ENCODE measurements at regions not wholly inside any gene's neighbourhood (a gene's known extent, or its start where the extent isn't known, plus 50 kb on each side); places are given as distances from the start of the nearest gene placed in this dataset.
"Not testable (repeated sequence)": the region's sequence is repeated elsewhere in the genome, so short reads cannot be mapped to it uniquely, and the experiment has no call there.

DNA sequence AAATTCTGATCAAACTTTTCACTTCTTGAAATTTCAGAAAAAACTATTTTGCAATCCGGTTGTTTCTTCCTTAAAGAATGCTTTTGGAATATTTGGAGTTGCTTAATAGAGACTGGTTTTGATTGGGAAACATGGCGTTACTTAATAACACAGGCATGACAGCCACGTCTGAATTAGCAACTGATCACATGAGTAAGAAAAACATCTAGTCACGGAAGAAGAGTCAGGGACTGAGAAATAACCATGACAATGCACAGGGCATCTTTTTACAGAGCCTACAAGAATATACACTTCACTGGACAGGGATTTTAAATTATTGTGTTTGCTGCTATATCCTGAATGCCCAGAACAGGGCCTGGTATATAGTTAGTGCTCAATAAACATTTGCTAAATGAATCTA lies 94.1 kb upstream of the NOTCH2NLA start:
- WGBS, 2 donors (ENCODE audit: extremely low coverage in 2 of 2, insufficient read length in 2 of 2, insufficient replicate concordance in 1 of 2): no CpG with 5 or more reads among the region's 4 CpGs
- H2BK120ac ChIP-seq (ENCODE audit: low read depth, low read length); H3K27ac ChIP-seq (replicated peaks; ENCODE audit: low read length): not testable (repeated sequence)

DNA sequence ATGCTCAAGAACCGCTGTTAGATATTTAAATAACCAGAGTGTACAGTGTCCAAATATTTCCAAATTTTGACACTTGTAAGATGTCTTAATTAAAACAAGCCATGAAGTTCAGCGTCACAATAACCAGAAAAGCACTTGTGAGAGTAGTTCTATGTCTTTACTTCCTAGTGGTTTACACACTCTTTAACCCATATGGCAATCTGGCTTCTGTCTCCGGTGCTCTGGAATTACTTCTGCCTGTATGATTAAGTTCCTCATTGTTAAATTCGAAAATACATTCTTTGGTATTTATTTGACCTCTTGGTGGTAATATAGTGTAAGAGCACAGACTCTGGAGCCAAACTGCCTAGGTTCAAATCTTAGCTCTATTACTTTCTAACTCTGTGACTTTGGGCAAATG lies 89.9 kb upstream of the NOTCH2NLA start:
- H3K4me1 ChIP-seq (ENCODE audit: control insufficient read depth in 2 of 2, insufficient read depth in 1 of 2, low read depth in 1 of 2, low read length in 2 of 2); H3K79me1 ChIP-seq (ENCODE audit: low read depth, low read length); H2BK12ac ChIP-seq (ENCODE audit: low read length); H4K8ac ChIP-seq (ENCODE audit: low read depth, low read length); H3K27me3 ChIP-seq (ENCODE audit: control insufficient read depth in 3 of 3, insufficient read depth in 3 of 3, low read depth in 1 of 3, low read length in 3 of 3); H4K91ac ChIP-seq (ENCODE audit: low read depth, low read length, poor library complexity); H3K18ac ChIP-seq (ENCODE audit: low read length); H2BK120ac ChIP-seq (ENCODE audit: low read depth, low read length); H3K23ac ChIP-seq (ENCODE audit: low read depth, low read length, poor library complexity); DNase-seq (ENCODE audit: low spot score); H2AFZ ChIP-seq (ENCODE audit: low read length); H2BK15ac ChIP-seq (ENCODE audit: low read length); H2BK5ac ChIP-seq (ENCODE audit: low read length); H3K14ac ChIP-seq (ENCODE audit: low read length); H3K4ac ChIP-seq (ENCODE audit: low read length); H3K9ac ChIP-seq (ENCODE audit: low read depth, low read length, poor library complexity); H3K9me3 ChIP-seq (replicated peaks in 1 of 2; ENCODE audit: control insufficient read depth in 2 of 2, insufficient read depth in 1 of 2, low read depth in 1 of 2, low read length in 2 of 2); H3K36me3 ChIP-seq (replicated peaks in 1 of 2; ENCODE audit: control insufficient read depth in 2 of 2, insufficient read depth in 2 of 2, low read length in 2 of 2); H3K4me2 ChIP-seq (ENCODE audit: insufficient read depth, low read length, poor library complexity, severe bottlenecking); H3K27ac ChIP-seq (replicated peaks; ENCODE audit: low read length); H2AK5ac ChIP-seq (ENCODE audit: low read depth, low read length); H3K4me3 ChIP-seq (ENCODE audit: low read length in 2 of 2): not testable (repeated sequence)
- no CpG with 5 or more reads among the region's 4 CpGs for WGBS, 2 donors (ENCODE audit: extremely low coverage in 2 of 2, insufficient read length in 2 of 2, insufficient replicate concordance in 1 of 2)

More for the DNA sequence above, 94.1 kb upstream of the NOTCH2NLA start:
- not testable (repeated sequence) for H2BK15ac ChIP-seq (ENCODE audit: low read length); H3K14ac ChIP-seq (ENCODE audit: low read length); H2AFZ ChIP-seq (ENCODE audit: low read length); H3K4me2 ChIP-seq (ENCODE audit: insufficient read depth, low read length, poor library complexity, severe bottlenecking); H3K4me1 ChIP-seq (ENCODE audit: control insufficient read depth in 2 of 2, insufficient read depth in 1 of 2, low read depth in 1 of 2, low read length in 2 of 2); H2BK12ac ChIP-seq (ENCODE audit: low read length); H3K27me3 ChIP-seq (ENCODE audit: control insufficient read depth in 3 of 3, insufficient read depth in 3 of 3, low read depth in 1 of 3, low read length in 3 of 3); H3K9ac ChIP-seq (ENCODE audit: low read depth, low read length, poor library complexity); H4K8ac ChIP-seq (ENCODE audit: low read depth, low read length); H2BK5ac ChIP-seq (ENCODE audit: low read length); H3K9me3 ChIP-seq (replicated peaks in 1 of 2; ENCODE audit: control insufficient read depth in 2 of 2, insufficient read depth in 1 of 2, low read depth in 1 of 2, low read length in 2 of 2); H3K36me3 ChIP-seq (replicated peaks in 1 of 2; ENCODE audit: control insufficient read depth in 2 of 2, insufficient read depth in 2 of 2, low read length in 2 of 2); H2AK5ac ChIP-seq (ENCODE audit: low read depth, low read length); H3K4ac ChIP-seq (ENCODE audit: low read length); DNase-seq (ENCODE audit: low spot score); H3K4me3 ChIP-seq (ENCODE audit: low read length in 2 of 2); H4K91ac ChIP-seq (ENCODE audit: low read depth, low read length, poor library complexity); H3K18ac ChIP-seq (ENCODE audit: low read length); H3K79me1 ChIP-seq (ENCODE audit: low read depth, low read length); H3K23ac ChIP-seq (ENCODE audit: low read depth, low read length, poor library complexity)

DNA sequence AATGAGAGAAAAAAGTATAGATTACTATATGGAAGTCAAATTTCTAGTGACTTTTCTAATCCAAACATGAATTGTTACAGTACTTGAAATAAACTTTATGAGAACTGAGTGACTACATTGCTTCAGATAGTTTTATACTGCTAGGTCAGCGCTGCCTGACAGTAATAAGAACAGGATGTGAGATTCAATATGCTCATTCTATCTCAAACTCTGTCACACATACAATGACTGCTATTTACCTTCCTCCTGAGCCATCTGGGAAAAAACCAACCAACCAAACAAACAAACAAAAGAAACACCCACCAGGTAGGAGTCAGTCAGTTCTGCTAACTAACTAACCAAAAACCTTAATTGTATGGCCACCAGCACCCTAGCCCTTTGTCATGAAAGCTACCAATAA lies 89.0 kb upstream of the NOTCH2NLA start:
- H3K36me3 ChIP-seq (replicated peaks in 1 of 2; ENCODE audit: control insufficient read depth in 2 of 2, insufficient read depth in 2 of 2, low read length in 2 of 2); H3K27ac ChIP-seq (replicated peaks; ENCODE audit: low read length); H3K9me3 ChIP-seq (replicated peaks in 1 of 2; ENCODE audit: control insufficient read depth in 2 of 2, insufficient read depth in 1 of 2, low read depth in 1 of 2, low read length in 2 of 2); H3K27me3 ChIP-seq (ENCODE audit: control insufficient read depth in 3 of 3, insufficient read depth in 3 of 3, low read depth in 1 of 3, low read length in 3 of 3); H3K23ac ChIP-seq (ENCODE audit: low read depth, low read length, poor library complexity); H3K18ac ChIP-seq (ENCODE audit: low read length); H3K4me3 ChIP-seq (ENCODE audit: low read length in 2 of 2); H3K9ac ChIP-seq (ENCODE audit: low read depth, low read length, poor library complexity); H4K8ac ChIP-seq (ENCODE audit: low read depth, low read length); DNase-seq (ENCODE audit: low spot score); H2BK120ac ChIP-seq (ENCODE audit: low read depth, low read length); H2AFZ ChIP-seq (ENCODE audit: low read length); H3K4me1 ChIP-seq (ENCODE audit: control insufficient read depth in 2 of 2, insufficient read depth in 1 of 2, low read depth in 1 of 2, low read length in 2 of 2); H3K4me2 ChIP-seq (ENCODE audit: insufficient read depth, low read length, poor library complexity, severe bottlenecking); H3K4ac ChIP-seq (ENCODE audit: low read length); H3K14ac ChIP-seq (ENCODE audit: low read length); H2BK15ac ChIP-seq (ENCODE audit: low read length); H2BK5ac ChIP-seq (ENCODE audit: low read length); H4K91ac ChIP-seq (ENCODE audit: low read depth, low read length, poor library complexity); H2AK5ac ChIP-seq (ENCODE audit: low read depth, low read length); H2BK12ac ChIP-seq (ENCODE audit: low read length); H3K79me1 ChIP-seq (ENCODE audit: low read depth, low read length): not testable (repeated sequence)
- no CpG with 5 or more reads among the region's 1 CpG for WGBS, 2 donors (ENCODE audit: extremely low coverage in 2 of 2, insufficient read length in 2 of 2, insufficient replicate concordance in 1 of 2)

GRCh38 chr1:146314449-146315246 lies 85.8 kb upstream of the NOTCH2NLA start:
- not testable (repeated sequence) for H3K4me3 ChIP-seq (ENCODE audit: low read length in 2 of 2); H2AK5ac ChIP-seq (ENCODE audit: low read depth, low read length); H2BK120ac ChIP-seq (ENCODE audit: low read depth, low read length); H2AFZ ChIP-seq (ENCODE audit: low read length); H3K14ac ChIP-seq (ENCODE audit: low read length); H3K9ac ChIP-seq (ENCODE audit: low read depth, low read length, poor library complexity); H3K27ac ChIP-seq (replicated peaks; ENCODE audit: low read length); H3K18ac ChIP-seq (ENCODE audit: low read length); H3K4ac ChIP-seq (ENCODE audit: low read length); H4K91ac ChIP-seq (ENCODE audit: low read depth, low read length, poor library complexity); H4K8ac ChIP-seq (ENCODE audit: low read depth, low read length); H3K36me3 ChIP-seq (replicated peaks in 1 of 2; ENCODE audit: control insufficient read depth in 2 of 2, insufficient read depth in 2 of 2, low read length in 2 of 2); DNase-seq (ENCODE audit: low spot score); H2BK12ac ChIP-seq (ENCODE audit: low read length); H3K79me1 ChIP-seq (ENCODE audit: low read depth, low read length); H3K9me3 ChIP-seq (replicated peaks in 1 of 2; ENCODE audit: control insufficient read depth in 2 of 2, insufficient read depth in 1 of 2, low read depth in 1 of 2, low read length in 2 of 2); H3K4me2 ChIP-seq (ENCODE audit: insufficient read depth, low read length, poor library complexity, severe bottlenecking); H3K4me1 ChIP-seq (ENCODE audit: control insufficient read depth in 2 of 2, insufficient read depth in 1 of 2, low read depth in 1 of 2, low read length in 2 of 2); H3K23ac ChIP-seq (ENCODE audit: low read depth, low read length, poor library complexity); H2BK5ac ChIP-seq (ENCODE audit: low read length); H2BK15ac ChIP-seq (ENCODE audit: low read length); H3K27me3 ChIP-seq (ENCODE audit: control insufficient read depth in 3 of 3, insufficient read depth in 3 of 3, low read depth in 1 of 3, low read length in 3 of 3)
- no CpG with 5 or more reads among the region's 5 CpGs for WGBS, 2 donors (ENCODE audit: extremely low coverage in 2 of 2, insufficient read length in 2 of 2, insufficient replicate concordance in 1 of 2)
